Parathyroid adenoma (tissue), 2 donors: ENCODE measurements at regions not wholly inside any gene's neighbourhood (a gene's known extent, or its start where the extent isn't known, plus 50 kb on each side); places are given as distances from the start of the nearest gene placed in this dataset.

Experiments used
- H2AFZ ChIP-seq: fragments of 300-600 bp; sonication (generic); one replicate; pipeline ENCODE4 v1.7.0; 2017; ENCODE audit warnings: antibody characterized with exemption, mild to moderate bottlenecking
- H3K27ac ChIP-seq: fragments of 300-600 bp; sonication (generic); one replicate; pipeline ENCODE4 v1.7.0; 2017
- H3K27me3 ChIP-seq: fragments of 300-600 bp; sonication (generic); one replicate; pipeline ENCODE4 v1.7.0; 2017; ENCODE audit warnings: low read length; ENCODE audit not compliant: control insufficient read depth, insufficient read depth
- H3K36me3 ChIP-seq: fragments of 300-600 bp; sonication (generic); one replicate; pipeline ENCODE4 v1.7.0; 2017; ENCODE audit warnings: low read length; ENCODE audit not compliant: control insufficient read depth, insufficient read depth
- H3K4me1 ChIP-seq: fragments of 300-600 bp; sonication (generic); one replicate; pipeline ENCODE4 v1.7.0; 2017; ENCODE audit warnings: control low read depth
- H3K4me2 ChIP-seq: fragments of 300-600 bp; sonication (generic); one replicate; pipeline ENCODE4 v1.7.0; 2017; ENCODE audit warnings: low read length
- H3K4me3 ChIP-seq: fragments of 300-600 bp; sonication (generic); one replicate; pipeline ENCODE4 v1.7.0; 2017; ENCODE audit warnings: low read depth, low read length
- H3K79me2 ChIP-seq: fragments of 300-600 bp; sonication (generic); one replicate; pipeline ENCODE4 v1.7.0; 2017; ENCODE audit warnings: control low read depth
- H3K9ac ChIP-seq: fragments of 300-600 bp; sonication (generic); one replicate; pipeline ENCODE4 v1.7.0; 2017; ENCODE audit warnings: mild to moderate bottlenecking
- H3K9me3 ChIP-seq: fragments of 300-600 bp; sonication (generic); one replicate; pipeline ENCODE4 v1.7.0; 2017; ENCODE audit warnings: low read length; ENCODE audit not compliant: control insufficient read depth
- CTCF ChIP-seq: fragments of 300-600 bp; sonication (generic); IDR thresholded peaks from one replicate; pipeline ENCODE4 v1.7.0; 2017; ENCODE audit warnings: antibody characterized with exemption, mild to moderate bottlenecking
- donor health status: primary hyperparathyroidism.

- no peaks in the 10 kb centered on the region for H3K9me3 ChIP-seq
- no peaks in the 10 kb centered on the region for H3K79me2 ChIP-seq
- no peak overlapping the region for H3K4me2 ChIP-seq
- H3K9ac ChIP-seq, result no peak overlapping the region
- TF ChIP-seq CTCF, result no peak
- no peak overlapping the region for H2AFZ ChIP-seq
- no peaks in the 10 kb centered on the region for H3K4me1 ChIP-seq
- no peak overlapping the region for H3K27ac ChIP-seq
- no peaks in the 10 kb centered on the region for H3K27me3 ChIP-seq
- no peaks in the 10 kb centered on the region for H3K36me3 ChIP-seq
- H3K4me3 ChIP-seq, result no peak overlapping the region
Observed at GRCh38 chr5:143552680-143553079, 149.2 kb upstream of the NR3C1 start.

GRCh38 chr5:143551820-143552251 is 148.3 kb upstream of the NR3C1 start:
- Histone ChIP-seq H3K27me3 (no peaks in the 10 kb centered on the region), H2AFZ (no peak overlapping the region), H3K9ac (no peak overlapping the region), H3K4me2 (no peak overlapping the region), H3K4me1 (no peaks in the 10 kb centered on the region), H3K36me3 (no peaks in the 10 kb centered on the region), H3K4me3 (no peak overlapping the region), H3K79me2 (no peaks in the 10 kb centered on the region), H3K9me3 (no peaks in the 10 kb centered on the region), H3K27ac (no peak overlapping the region)
- TF ChIP-seq CTCF, result no peak

- Histone ChIP-seq H3K4me1 (no peaks in the 10 kb centered on the region), H3K36me3 (no peaks in the 10 kb centered on the region), H3K9ac (no peak overlapping the region), H3K4me3 (no peak overlapping the region), H3K27me3 (no peaks in the 10 kb centered on the region), H3K79me2 (no peaks in the 10 kb centered on the region), H3K27ac (no peak overlapping the region), H3K9me3 (no peaks in the 10 kb centered on the region), H2AFZ (no peak overlapping the region), H3K4me2 (no peak overlapping the region)
- no peak for TF ChIP-seq CTCF
Observed at GRCh38 chr5:143550986-143551630, 147.6 kb upstream of the NR3C1 start.

GRCh38 chr5:143547342-143547741 is 143.9 kb upstream of the NR3C1 start:
- no peak for TF ChIP-seq CTCF

GRCh38 chr5:143546394-143546793 is 142.9 kb upstream of the NR3C1 start:
- H3K79me2 ChIP-seq, result no peaks in the 10 kb centered on the region
- no peaks in the 10 kb centered on the region for H3K27me3 ChIP-seq
- no peak for TF ChIP-seq CTCF
- no peak overlapping the region for H2AFZ ChIP-seq
- no peaks in the 10 kb centered on the region for H3K9me3 ChIP-seq
- H3K36me3 ChIP-seq, result no peaks in the 10 kb centered on the region
- no peak overlapping the region for H3K27ac ChIP-seq
- H3K4me3 ChIP-seq, result no peak overlapping the region
- no peak overlapping the region for H3K4me2 ChIP-seq
- H3K9ac ChIP-seq, result no peak overlapping the region
- no peaks in the 10 kb centered on the region for H3K4me1 ChIP-seq

More at GRCh38 chr5:143547342-143547741, 143.9 kb upstream of the NR3C1 start:
- no peaks in the 10 kb centered on the region for H3K27me3 ChIP-seq
- H3K27ac ChIP-seq, result no peak overlapping the region
- H3K4me1 ChIP-seq, result no peaks in the 10 kb centered on the region
- H3K9me3 ChIP-seq, result no peaks in the 10 kb centered on the region
- H3K4me3 ChIP-seq, result no peak overlapping the region
- H2AFZ ChIP-seq, result no peak overlapping the region
- no peak overlapping the region for H3K9ac ChIP-seq
- H3K79me2 ChIP-seq, result no peaks in the 10 kb centered on the region
- no peaks in the 10 kb centered on the region for H3K36me3 ChIP-seq
- H3K4me2 ChIP-seq, result no peak overlapping the region
